ENCODE measurements at regions not wholly inside any gene's neighbourhood (a gene's known extent, or its start where the extent isn't known, plus 50 kb on each side); places are given as distances from the start of the nearest gene placed in this dataset.

- TF ChIP-seq CTCF (conservative IDR thresholded peaks at IDR 0.05) (no peak), EZH2 (IDR thresholded peaks at IDR 0.05; ENCODE audit: low read depth) (no peak)
Measured at GRCh38 chr6:14361956-14362587, 244.5 kb downstream of the CD83 start.
